Limb (tissue), 2 donors: ENCODE measurements at regions not wholly inside any gene's neighbourhood (a gene's known extent, or its start where the extent isn't known, plus 50 kb on each side); places are given as distances from the start of the nearest gene placed in this dataset.
"Not testable (repeated sequence)": the region's sequence is repeated elsewhere in the genome, so short reads cannot be mapped to it uniquely, and the experiment has no call there.

Experiments used
- DNase-seq, 2 donors: peaks; one replicate each; pipeline ENCODE4 v3.0.0-alpha.2; 2016; ENCODE audit errors: extremely low spot score in 2 of 2

- no peak for DNase-seq
Observed at GRCh38 chr6:16040628-16040974, 88.3 kb upstream of the MYLIP start.

- not testable (repeated sequence) for DNase-seq
Observed at GRCh38 chr6:16039892-16040627, 88.8 kb upstream of the MYLIP start.

GRCh38 chr6:16038938-16039337 lies 89.9 kb upstream of the MYLIP start:
- no peak for DNase-seq

GRCh38 chr6:16035488-16036080 lies 93.3 kb upstream of the MYLIP start:
- no peak for DNase-seq

GRCh38 chr6:16033214-16033613 lies 95.7 kb upstream of the MYLIP start:
- no peak for DNase-seq

GRCh38 chr6:16031278-16031981 lies 97.5 kb upstream of the MYLIP start:
- no peak for DNase-seq

GRCh38 chr6:16028966-16029365 lies 99.9 kb upstream of the MYLIP start:
- DNase-seq = no peak

- DNase-seq = no peak
Observed at GRCh38 chr6:16020259-16020658, 108.6 kb upstream of the MYLIP start.

GRCh38 chr6:16019462-16019861 lies 109.4 kb upstream of the MYLIP start:
- no peak for DNase-seq

- no peak for DNase-seq
Observed at GRCh38 chr6:16018626-16019025, 110.3 kb upstream of the MYLIP start.

GRCh38 chr6:16014325-16014724 lies 114.6 kb upstream of the MYLIP start:
- not testable (repeated sequence) for DNase-seq

- no peak for DNase-seq
Observed at GRCh38 chr6:16007146-16007545, 121.7 kb upstream of the MYLIP start.

- DNase-seq = no peak
Observed at GRCh38 chr6:16006681-16007080, 122.2 kb upstream of the MYLIP start.

- no peak for DNase-seq
Observed at GRCh38 chr6:16004934-16005679, 123.8 kb upstream of the MYLIP start.

GRCh38 chr6:16003197-16003491 lies 125.7 kb upstream of the MYLIP start:
- no peak for DNase-seq

- DNase-seq = no peak
Observed at GRCh38 chr6:16002332-16003196, 126.3 kb upstream of the MYLIP start.

- DNase-seq = no peak
Observed at GRCh38 chr6:16001158-16001557, 127.7 kb upstream of the MYLIP start.

- DNase-seq = no peak
Observed at GRCh38 chr6:15999201-15999600, 129.7 kb upstream of the MYLIP start.

GRCh38 chr6:15997586-15998388 lies 131.1 kb upstream of the MYLIP start:
- DNase-seq = no peak

GRCh38 chr6:15996030-15996429 lies 132.9 kb upstream of the MYLIP start:
- DNase-seq = no peak

GRCh38 chr6:15995493-15995892 lies 133.4 kb upstream of the MYLIP start:
- DNase-seq = no peak
